HEK293 (cell line): ENCODE measurements at regions not wholly inside any gene's neighbourhood (a gene's known extent, or its start where the extent isn't known, plus 50 kb on each side); places are given as distances from the start of the nearest gene placed in this dataset.

Experiments
- KLF10 ChIP-seq: fragments of 450-650 bp; IDR thresholded peaks from 2 replicates; pipeline ENCODE4 v1.5.1; 2018; ENCODE audit warnings: missing biosample characterization, mild to moderate bottlenecking, missing genetic modification characterization
- KLF16 ChIP-seq: fragments of 450-650 bp; formaldehyde crosslinking; IDR thresholded peaks from 2 replicates; pipeline ENCODE4 v1.5.1; 2017; ENCODE audit warnings: missing biosample characterization, missing genetic modification characterization
- KLF8 ChIP-seq: fragments of 450-650 bp; formaldehyde crosslinking; IDR thresholded peaks from 2 replicates; pipeline ENCODE4 v1.5.1; 2016; ENCODE audit warnings: missing biosample characterization, missing genetic modification characterization
- KLF9 ChIP-seq: fragments of 450-650 bp; formaldehyde crosslinking; IDR thresholded peaks from 2 replicates; pipeline ENCODE4 v1.5.1; 2016; ENCODE audit warnings: missing biosample characterization, missing genetic modification characterization, low read depth
- SALL2 ChIP-seq: fragments of 450-650 bp; formaldehyde crosslinking; IDR thresholded peaks from 2 replicates; pipeline ENCODE4 v1.5.0; 2017; ENCODE audit warnings: missing biosample characterization, mild to moderate bottlenecking, missing genetic modification characterization, borderline replicate concordance
- SCRT1 ChIP-seq: fragments of 450-650 bp; formaldehyde crosslinking; IDR thresholded peaks from 2 replicates; pipeline ENCODE4 v1.5.1; 2016; ENCODE audit warnings: missing biosample characterization, missing genetic modification characterization, borderline replicate concordance
- SP7 ChIP-seq: fragments of 450-650 bp; formaldehyde crosslinking; IDR thresholded peaks from 2 replicates; pipeline ENCODE4 v1.5.1; 2016; ENCODE audit warnings: missing biosample characterization, missing genetic modification characterization
- TSHZ1 ChIP-seq: fragments of 450-650 bp; formaldehyde crosslinking; IDR thresholded peaks from 2 replicates; pipeline ENCODE4 v1.5.1; 2016; ENCODE audit warnings: missing biosample characterization, missing genetic modification characterization, borderline replicate concordance
- ZBTB1 ChIP-seq: fragments of 450-650 bp; formaldehyde crosslinking; IDR thresholded peaks from 2 replicates; pipeline ENCODE4 v1.5.1; 2016; ENCODE audit warnings: missing biosample characterization, missing genetic modification characterization
- ZBTB10 ChIP-seq: fragments of 450-650 bp; formaldehyde crosslinking; IDR thresholded peaks from 2 replicates; pipeline ENCODE4 v1.5.1; 2016; ENCODE audit warnings: missing biosample characterization, missing genetic modification characterization
- ZBTB6 ChIP-seq: fragments of 450-650 bp; formaldehyde crosslinking; IDR thresholded peaks from 2 replicates; pipeline ENCODE4 v1.5.1; 2017; ENCODE audit warnings: missing biosample characterization, missing genetic modification characterization
- ZBTB7A ChIP-seq: fragments of 450-650 bp; formaldehyde crosslinking; IDR thresholded peaks from 2 replicates; pipeline ENCODE4 v1.5.1; 2016; ENCODE audit warnings: low read depth, missing biosample characterization, missing genetic modification characterization
- ZFHX2 ChIP-seq: fragments of 450-650 bp; formaldehyde crosslinking; conservative IDR thresholded peaks from 2 replicates; pipeline ENCODE4 v1.5.1; 2016; ENCODE audit warnings: missing biosample characterization, missing genetic modification characterization
- ZNF202 ChIP-seq: fragments of 450-650 bp; formaldehyde crosslinking; IDR thresholded peaks from 2 replicates; pipeline ENCODE4 v1.5.1; 2016; ENCODE audit warnings: missing biosample characterization, missing genetic modification characterization, borderline replicate concordance
- ZNF211 ChIP-seq: fragments of 450-650 bp; formaldehyde crosslinking; IDR thresholded peaks from 2 replicates; pipeline ENCODE4 v1.5.1; 2016; ENCODE audit warnings: low read depth, missing biosample characterization, missing genetic modification characterization
- ZNF274 ChIP-seq, 2 experiments: fragments of 200-500 bp in 1 of 2; fragments of 450-650 bp in 1 of 2; sonication (Bioruptor generic) in 1 of 2; formaldehyde crosslinking in 1 of 2; IDR thresholded peaks; 2 replicates each; pipeline versions ENCODE4 v1.5.1 to v1.6.1; 2014 to 2016; ENCODE audit warnings: borderline replicate concordance in 1 of 2, inconsistent platforms in 1 of 2, low read length in 1 of 2, missing biosample characterization in 1 of 2, missing genetic modification characterization in 1 of 2
- ZNF292 ChIP-seq: fragments of 450-650 bp; formaldehyde crosslinking; IDR thresholded peaks from 2 replicates; pipeline ENCODE4 v1.5.1; 2016; ENCODE audit warnings: low read depth, missing biosample characterization, missing genetic modification characterization, borderline replicate concordance
- ZNF362 ChIP-seq: fragments of 450-650 bp; formaldehyde crosslinking; IDR thresholded peaks from 2 replicates; pipeline ENCODE4 v1.5.1; 2016; ENCODE audit warnings: missing biosample characterization, missing genetic modification characterization
- ZNF433 ChIP-seq: fragments of 450-650 bp; formaldehyde crosslinking; IDR thresholded peaks from 2 replicates; pipeline ENCODE4 v1.5.1; 2016; ENCODE audit warnings: missing biosample characterization, missing genetic modification characterization, low read depth
- ZNF473 ChIP-seq: fragments of 450-650 bp; formaldehyde crosslinking; IDR thresholded peaks from 2 replicates; pipeline ENCODE4 v1.5.1; 2017; ENCODE audit warnings: missing biosample characterization, missing genetic modification characterization
- ZNF530 ChIP-seq: fragments of 450-650 bp; formaldehyde crosslinking; IDR thresholded peaks from 2 replicates; pipeline ENCODE4 v1.5.1; 2016; ENCODE audit warnings: low read depth, missing biosample characterization, missing genetic modification characterization
- ZNF621 ChIP-seq: fragments of 450-650 bp; formaldehyde crosslinking; IDR thresholded peaks from 2 replicates; pipeline ENCODE4 v1.5.1; 2017; ENCODE audit warnings: missing biosample characterization, missing genetic modification characterization
- ZNF626 ChIP-seq: fragments of 450-650 bp; sonication (Bioruptor Pico); formaldehyde crosslinking; IDR thresholded peaks from 2 replicates; pipeline ENCODE4 v1.5.1; 2018; ENCODE audit warnings: missing biosample characterization, missing genetic modification characterization, inconsistent platforms
- ZNF639 ChIP-seq: fragments of 450-650 bp; formaldehyde crosslinking; IDR thresholded peaks from 2 replicates; pipeline ENCODE4 v1.5.1; 2016; ENCODE audit warnings: missing biosample characterization, missing genetic modification characterization

GRCh38 chr16:14013571-14014283, 57.4 kb upstream of the MRTFB start (continued):
- no peak for TF ChIP-seq ZNF362 (tag by site-specific recombination)
- TF ChIP-seq ZBTB7A: no peak
- TF ChIP-seq ZBTB6 (tag by site-specific recombination): peak; percentile 12; the same call in 1 of the 2 replicates
- TF ChIP-seq ZBTB1: 0 out of 2 replicates have a peak, but pooled peaks have one; percentile 35
- no peak for TF ChIP-seq ZNF274 (IDR thresholded peaks at IDR 0.05; ENCODE audit: low read length)
- no peak for TF ChIP-seq ZNF274 (tag by site-specific recombination; IDR thresholded peaks at IDR 0.05; ENCODE audit: borderline replicate concordance)
- no peak for TF ChIP-seq ZNF530 (tag by site-specific recombination)
- TF ChIP-seq ZNF621 (tag by site-specific recombination): no peak
- TF ChIP-seq SALL2 (tag by site-specific recombination): no peak
- TF ChIP-seq KLF8: peak; percentile 72
- TF ChIP-seq ZNF473 (tag by site-specific recombination): no peak
- no peak for TF ChIP-seq ZNF292
- 0 out of 2 replicates have a peak, but pooled peaks have one; percentile 31 for TF ChIP-seq KLF16 (tag by site-specific recombination)
- peak; percentile 12; the same call in 1 of the 2 replicates for TF ChIP-seq KLF9 (tag by site-specific recombination)
- TF ChIP-seq ZNF202 (tag by site-specific recombination): no peak
- TF ChIP-seq SCRT1 (tag by site-specific recombination): no peak
- no peak for TF ChIP-seq ZNF433 (tag by site-specific recombination)
- peak; percentile 90 for TF ChIP-seq SP7 (tag by site-specific recombination)
- peak; percentile 93 for TF ChIP-seq ZNF639
- TF ChIP-seq TSHZ1 (tag by site-specific recombination): peak; percentile 94
- no peak for TF ChIP-seq ZBTB10 (tag by site-specific recombination)
- no peak for TF ChIP-seq ZNF626 (tag by site-specific recombination)
- TF ChIP-seq ZNF211 (tag by site-specific recombination): no peak
- no peak; the same call in none of the 2 replicates for TF ChIP-seq KLF10 (tag by site-specific recombination)
- peak; percentile 94 for TF ChIP-seq ZFHX2 (tag by site-specific recombination)
